ENCODE measurements at regions not wholly inside any gene's neighbourhood (a gene's known extent, or its start where the extent isn't known, plus 50 kb on each side); places are given as distances from the start of the nearest gene placed in this dataset.
A peak's percentile ranks its signal among the peaks of the same experiment; 100 is the strongest.

- H3K4me3 ChIP-seq (ENCODE audit: low read depth, low read length): no peak overlapping the region
- no peak for TF ChIP-seq CTCF (IDR thresholded peaks at IDR 0.05; ENCODE audit: insufficient read depth, low read length)
- peak; percentile 11 for DNase-seq (ENCODE audit: low read depth)
Observed at GRCh38 chr18:28606686-28607085, 429.8 kb upstream of the CDH2 start.

- H3K4me3 ChIP-seq (ENCODE audit: low read depth, low read length): no peak overlapping the region
- DNase-seq (ENCODE audit: low read depth): no peak
- no peak for TF ChIP-seq CTCF (IDR thresholded peaks at IDR 0.05; ENCODE audit: insufficient read depth, low read length)
Observed at GRCh38 chr18:28602391-28602790, 425.5 kb upstream of the CDH2 start.

GRCh38 chr18:28594034-28594433, 417.1 kb upstream of the CDH2 start:
- no peak overlapping the region for H3K4me3 ChIP-seq (ENCODE audit: low read depth, low read length)
- TF ChIP-seq CTCF (IDR thresholded peaks at IDR 0.05; ENCODE audit: insufficient read depth, low read length): no peak
- peak; percentile 23 for DNase-seq (ENCODE audit: low read depth)

GRCh38 chr18:28588884-28589549, 412.1 kb upstream of the CDH2 start:
- DNase-seq (ENCODE audit: low read depth): peak; percentile 75
- no peak overlapping the region for H3K4me3 ChIP-seq (ENCODE audit: low read depth, low read length)
- TF ChIP-seq CTCF (IDR thresholded peaks at IDR 0.05; ENCODE audit: insufficient read depth, low read length): no peak

GRCh38 chr18:28584731-28585130, 407.8 kb upstream of the CDH2 start:
- no peak for TF ChIP-seq CTCF (IDR thresholded peaks at IDR 0.05; ENCODE audit: insufficient read depth, low read length)
- no peak overlapping the region for H3K4me3 ChIP-seq (ENCODE audit: low read depth, low read length)
- DNase-seq (ENCODE audit: low read depth): peak; percentile 81

- H3K4me3 ChIP-seq (ENCODE audit: low read depth, low read length): no peak overlapping the region
- no peak for TF ChIP-seq CTCF (IDR thresholded peaks at IDR 0.05; ENCODE audit: insufficient read depth, low read length)
- DNase-seq (ENCODE audit: low read depth): no peak
Observed at GRCh38 chr18:28582724-28583123, 405.8 kb upstream of the CDH2 start.

GRCh38 chr18:28581521-28582071, 404.7 kb upstream of the CDH2 start:
- no peak for TF ChIP-seq CTCF (IDR thresholded peaks at IDR 0.05; ENCODE audit: insufficient read depth, low read length)

More at GRCh38 chr18:28581521-28582071, 404.7 kb upstream of the CDH2 start:
- H3K4me3 ChIP-seq (ENCODE audit: low read depth, low read length): no peak overlapping the region
- peak; percentile 37 for DNase-seq (ENCODE audit: low read depth)
